Muscle of leg (tissue), 3 donors: ENCODE measurements at regions not wholly inside any gene's neighbourhood (a gene's known extent, or its start where the extent isn't known, plus 50 kb on each side); places are given as distances from the start of the nearest gene placed in this dataset.
A peak's percentile ranks its signal among the peaks of the same experiment; 100 is the strongest.

Source experiments
- DNase-seq: peaks from one replicate; pipeline ENCODE4 v3.0.0; 2013
- H3K27ac ChIP-seq: one replicate; pipeline ENCODE4 v1.5.1; 2013; ENCODE audit warnings: mild to moderate bottlenecking, low read length, control low read depth
- H3K27me3 ChIP-seq: one replicate; pipeline ENCODE4 v1.6.1; 2013; ENCODE audit warnings: low read length; ENCODE audit not compliant: control insufficient read depth, insufficient read depth
- H3K36me3 ChIP-seq: one replicate; pipeline ENCODE4 v1.6.1; 2013; ENCODE audit warnings: low read length; ENCODE audit not compliant: control insufficient read depth, insufficient read depth
- H3K4me1 ChIP-seq: one replicate; pipeline ENCODE4 v1.6.1; 2013; ENCODE audit warnings: low read length; ENCODE audit not compliant: control insufficient read depth, insufficient read depth
- H3K4me3 ChIP-seq: one replicate; pipeline ENCODE4 v1.5.1; 2013; ENCODE audit warnings: low read length, control low read depth
- H3K9me3 ChIP-seq: replicated peaks from 2 replicates; pipeline ENCODE4 v1.6.1; 2013; ENCODE audit warnings: low read depth, low read length; ENCODE audit not compliant: control insufficient read depth
- WGBS: methylation state at CpG from one replicate; pipeline ENCODE4 v1.1.5; 2013; ENCODE audit warnings: missing lambda C conversion rate; ENCODE audit not compliant: insufficient coverage; 5-methylcytosine and 5-hydroxymethylcytosine counted together

- DNase-seq, result no peak
- WGBS, result 55% methylated on average over 2 of the region's 3 CpGs
- Histone ChIP-seq H3K4me1 (no peaks in the 10 kb centered on the region), H3K9me3 (no peaks in the 10 kb centered on the region), H3K36me3 (no peaks in the 10 kb centered on the region), H3K4me3 (no peak overlapping the region), H3K27ac (no peak overlapping the region), H3K27me3 (peaks cover 10% of the 10 kb centered on the region)
Observed at GRCh38 chr1:36651176-36651910, 168.6 kb upstream of the CSF3R start.

GRCh38 chr1:36650200-36651065 is 167.7 kb upstream of the CSF3R start:
- Histone ChIP-seq H3K9me3 (no peaks in the 10 kb centered on the region), H3K27me3 (peaks cover 7% of the 10 kb centered on the region), H3K27ac (no peak overlapping the region), H3K36me3 (no peaks in the 10 kb centered on the region), H3K4me1 (no peaks in the 10 kb centered on the region), H3K4me3 (no peak overlapping the region)
- 60% methylated on average over 7 of the region's 14 CpGs for WGBS
- peak; percentile 35 for DNase-seq

- Histone ChIP-seq H3K36me3 (no peaks in the 10 kb centered on the region), H3K27me3 (peaks cover 6% of the 10 kb centered on the region), H3K4me3 (no peak overlapping the region), H3K27ac (no peak overlapping the region), H3K9me3 (no peaks in the 10 kb centered on the region), H3K4me1 (no peaks in the 10 kb centered on the region)
- no peak for DNase-seq
- WGBS, result 57% methylated on average over 10 of the region's 10 CpGs
Observed at GRCh38 chr1:36645867-36646266, 163.2 kb upstream of the CSF3R start.

GRCh38 chr1:36644556-36644955 is 161.8 kb upstream of the CSF3R start:
- Histone ChIP-seq H3K4me1 (no peaks in the 10 kb centered on the region), H3K36me3 (no peaks in the 10 kb centered on the region), H3K9me3 (no peaks in the 10 kb centered on the region), H3K4me3 (no peak overlapping the region), H3K27ac (no peak overlapping the region), H3K27me3 (peaks cover 6% of the 10 kb centered on the region)
- DNase-seq, result no peak
- 49% methylated on average over 2 of the region's 7 CpGs for WGBS

- Histone ChIP-seq H3K9me3 (no peaks in the 10 kb centered on the region), H3K36me3 (no peaks in the 10 kb centered on the region), H3K4me3 (no peak overlapping the region), H3K27me3 (peaks cover 6% of the 10 kb centered on the region), H3K4me1 (no peaks in the 10 kb centered on the region), H3K27ac (no peak overlapping the region)
- 78% methylated on average over 10 of the region's 13 CpGs for WGBS
- DNase-seq, result no peak
Observed at GRCh38 chr1:36643371-36644270, 160.9 kb upstream of the CSF3R start.

- DNase-seq, result no peak
- Histone ChIP-seq H3K9me3 (no peaks in the 10 kb centered on the region), H3K27me3 (peaks cover 6% of the 10 kb centered on the region), H3K4me3 (no peak overlapping the region), H3K4me1 (no peaks in the 10 kb centered on the region), H3K36me3 (no peaks in the 10 kb centered on the region), H3K27ac (no peak overlapping the region)
- 80% methylated on average over 2 of the region's 2 CpGs for WGBS
Observed at GRCh38 chr1:36642802-36643201, 160.1 kb upstream of the CSF3R start.

- no peak for DNase-seq
- Histone ChIP-seq H3K27me3 (peaks cover 6% of the 10 kb centered on the region), H3K9me3 (no peaks in the 10 kb centered on the region), H3K4me3 (no peak overlapping the region), H3K27ac (no peak overlapping the region), H3K36me3 (no peaks in the 10 kb centered on the region), H3K4me1 (no peaks in the 10 kb centered on the region)
- 33% methylated on average over 1 of the region's 1 CpG for WGBS
Observed at GRCh38 chr1:36641776-36642175, 159.1 kb upstream of the CSF3R start.

- no peaks in the 10 kb centered on the region for H3K4me1 ChIP-seq
- no peaks in the 10 kb centered on the region for H3K9me3 ChIP-seq
- H3K36me3 ChIP-seq, result no peaks in the 10 kb centered on the region
- H3K27me3 ChIP-seq, result no peaks in the 10 kb centered on the region
- no peak overlapping the region for H3K4me3 ChIP-seq
- H3K27ac ChIP-seq, result no peak overlapping the region
- DNase-seq, result no peak
- WGBS, result 86% methylated on average over 1 of the region's 2 CpGs
Observed at GRCh38 chr1:36639461-36639860, 156.7 kb upstream of the CSF3R start.

GRCh38 chr1:36638268-36638667 is 155.6 kb upstream of the CSF3R start:
- no peaks in the 10 kb centered on the region for H3K9me3 ChIP-seq
- peak; percentile 12 for DNase-seq
- no peaks in the 10 kb centered on the region for H3K36me3 ChIP-seq
- no peak overlapping the region for H3K27ac ChIP-seq
- no peak overlapping the region for H3K4me3 ChIP-seq
- H3K27me3 ChIP-seq, result no peaks in the 10 kb centered on the region
- H3K4me1 ChIP-seq, result no peaks in the 10 kb centered on the region
- WGBS, result 33% methylated on average over 1 of the region's 3 CpGs

GRCh38 chr1:36636206-36636605 is 153.5 kb upstream of the CSF3R start:
- WGBS, result 76% methylated on average over 6 of the region's 10 CpGs
- no peaks in the 10 kb centered on the region for H3K27me3 ChIP-seq
- DNase-seq, result no peak
- H3K27ac ChIP-seq, result no peak overlapping the region
- H3K4me3 ChIP-seq, result no peak overlapping the region
- no peaks in the 10 kb centered on the region for H3K4me1 ChIP-seq
- H3K9me3 ChIP-seq, result no peaks in the 10 kb centered on the region
- no peaks in the 10 kb centered on the region for H3K36me3 ChIP-seq
